H1 (cell line): ENCODE measurements at regions not wholly inside any gene's neighbourhood (a gene's known extent, or its start where the extent isn't known, plus 50 kb on each side); places are given as distances from the start of the nearest gene placed in this dataset.

Experiments
- CTCF ChIA-PET: fragments of 300-600 bp; sonication (Branson Sonifier 250); formaldehyde crosslinking; loops from one replicate; lab custom pipeline; 2021; ENCODE audit not compliant: partially characterized antibody; lab: Charles Lee
- POLR2A ChIA-PET: fragments of 300-600 bp; sonication (Branson Sonifier 250); formaldehyde crosslinking; loops from one replicate; lab custom pipeline; 2021; ENCODE audit warnings: inconsistent platforms; ENCODE audit not compliant: partially characterized antibody; lab: Charles Lee
- DNase-seq, 2 experiments: peaks; one replicate each; pipeline versions ENCODE4 v3.0.0 to v3.0.0-alpha.2; 2010 to 2022; ENCODE audit warnings: low spot score in 2 of 2, low read depth in 1 of 2, mixed read lengths in 1 of 2
- FAIRE-seq: peaks from 2 replicates; lab custom pipeline; 2011; peaks lifted over from hg19 to GRCh38; lab: Jason Lieb, UNC
- H2AFZ ChIP-seq: 2 replicates; pipeline ENCODE4 v1.8.1; 2012; ENCODE audit warnings: low read length, inconsistent platforms
- H2AK5ac ChIP-seq: 2 replicates; pipeline ENCODE4 v1.6.1; 2013; ENCODE audit warnings: low read depth, low read length
- H2BK120ac ChIP-seq: replicated peaks from 2 replicates; pipeline ENCODE3; 2013; ENCODE audit warnings: low read depth, low read length, inconsistent platforms
- H2BK12ac ChIP-seq: 2 replicates; pipeline ENCODE4 v1.6.1; 2013; ENCODE audit warnings: low read depth, low read length
- H2BK15ac ChIP-seq: 2 replicates; pipeline ENCODE4 v1.6.1; 2013; ENCODE audit warnings: low read length
- H2BK20ac ChIP-seq: 2 replicates; pipeline ENCODE4 v1.6.1; 2013; ENCODE audit warnings: low read length
- H2BK5ac ChIP-seq: 2 replicates; pipeline ENCODE4 v1.6.1; 2013; ENCODE audit warnings: low read depth, low read length
- H3K14ac ChIP-seq: 2 replicates; pipeline ENCODE4 v1.6.1; 2013; ENCODE audit warnings: inconsistent platforms; ENCODE audit not compliant: insufficient read length
- H3K18ac ChIP-seq: 2 replicates; pipeline ENCODE4 v1.6.1; 2013; ENCODE audit warnings: low read length; ENCODE audit errors: extremely low read depth
- H3K23ac ChIP-seq: 2 replicates; pipeline ENCODE4 v1.6.1; 2013; ENCODE audit warnings: inconsistent platforms; ENCODE audit not compliant: insufficient read length
- H3K23me2 ChIP-seq: 2 replicates; pipeline ENCODE4 v1.6.1; 2013; ENCODE audit warnings: low read depth, low read length
- H3K27ac ChIP-seq: 2 replicates; pipeline ENCODE4 v1.6.1; 2011; ENCODE audit warnings: low read depth, low read length, inconsistent platforms
- H3K27me3 ChIP-seq, 4 experiments: replicated peaks in 1 of 4; 1 replicate in 1 of 4; 2 replicates in 3 of 4; pipeline versions ENCODE4 v1.6.1 to v1.8.1; 2011 to 2013; ENCODE audit warnings: low read length in 3 of 4, mild to moderate bottlenecking in 3 of 4, inconsistent platforms in 2 of 4, mixed read lengths in 2 of 4, moderate library complexity in 1 of 4; ENCODE audit not compliant: control insufficient read depth in 3 of 4, insufficient read depth in 3 of 4; ENCODE audit errors: extremely low read depth in 1 of 4
- H3K36me3 ChIP-seq, 4 experiments: 2 replicates each; pipeline versions ENCODE4 v1.6.1 to v1.8.1; 2011 to 2013; ENCODE audit warnings: mild to moderate bottlenecking in 4 of 4, low read length in 3 of 4, moderate library complexity in 2 of 4, control low read depth in 1 of 4, inconsistent platforms in 1 of 4; ENCODE audit not compliant: insufficient read depth in 4 of 4, control insufficient read depth in 2 of 4
- H3K4ac ChIP-seq: replicated peaks from 2 replicates; pipeline ENCODE3; 2013; ENCODE audit warnings: low read length, low read depth, mixed read lengths, inconsistent platforms; ENCODE audit not compliant: insufficient read length
- H3K4me1 ChIP-seq, 4 experiments: replicated peaks in 1 of 4; 1 replicate in 1 of 4; 2 replicates in 3 of 4; pipeline versions ENCODE4 v1.6.1 to v1.8.1; 2011 to 2013; ENCODE audit warnings: low read length in 3 of 4, inconsistent platforms in 2 of 4, mixed read lengths in 1 of 4; ENCODE audit not compliant: insufficient read depth in 4 of 4, control insufficient read depth in 3 of 4
- H3K4me2 ChIP-seq, 2 experiments: 2 replicates each; pipeline versions ENCODE4 v1.6.1 to v1.8.1; 2011 to 2013; ENCODE audit warnings: low read depth in 2 of 2, low read length in 2 of 2, control low read depth in 1 of 2, inconsistent platforms in 1 of 2, mild to moderate bottlenecking in 1 of 2; ENCODE audit not compliant: insufficient read depth in 1 of 2
- H3K4me3 ChIP-seq, 4 experiments: fragments of 200-600, 300-600 bp in 1 of 4; sonication (generic), shearing (Covaris generic), sonication (Bioruptor Twin) in 1 of 4; 2 replicates each; pipeline versions ENCODE4 v1.5.1 to v1.8.1; 2011 to 2016; ENCODE audit warnings: low read length in 4 of 4, low read depth in 3 of 4, control low read depth in 2 of 4, inconsistent platforms in 2 of 4, mild to moderate bottlenecking in 2 of 4, mixed read lengths in 1 of 4, moderate library complexity in 1 of 4; ENCODE audit not compliant: insufficient read depth in 2 of 4; ENCODE audit errors: extremely low read depth in 1 of 4
- H3K56ac ChIP-seq: replicated peaks from 2 replicates; pipeline ENCODE3; 2013; ENCODE audit warnings: low read depth, mild to moderate bottlenecking, mixed read lengths, low read length, inconsistent platforms; ENCODE audit not compliant: insufficient read length
- H3K79me1 ChIP-seq: 2 replicates; pipeline ENCODE4 v1.6.1; 2013; ENCODE audit warnings: low read depth, low read length, control low read depth
- H3K79me2 ChIP-seq, 2 experiments: 2 replicates each; pipeline versions ENCODE4 v1.6.1 to v1.8.1; 2012 to 2013; ENCODE audit warnings: low read length in 2 of 2, mild to moderate bottlenecking in 2 of 2, inconsistent platforms in 1 of 2; ENCODE audit not compliant: insufficient read depth in 2 of 2, control insufficient read depth in 1 of 2
- H3K9ac ChIP-seq, 4 experiments: replicated peaks in 1 of 4; 1 replicate in 1 of 4; 2 replicates in 3 of 4; pipeline versions ENCODE4 v1.6.1 to v1.8.1; 2011 to 2013; ENCODE audit warnings: low read depth in 3 of 4, low read length in 3 of 4, control low read depth in 2 of 4, mild to moderate bottlenecking in 2 of 4, moderate library complexity in 2 of 4, inconsistent platforms in 1 of 4; ENCODE audit errors: extremely low read depth in 1 of 4
- H3K9me3 ChIP-seq, 2 experiments: 2 replicates each; pipeline versions ENCODE4 v1.6.1 to v1.8.1; 2012 to 2013; ENCODE audit warnings: mild to moderate bottlenecking in 2 of 2, moderate library complexity in 2 of 2, control low read depth in 1 of 2, inconsistent platforms in 1 of 2, low read depth in 1 of 2, low read length in 1 of 2, mixed read lengths in 1 of 2; ENCODE audit not compliant: insufficient read depth in 2 of 2
- H4K20me1 ChIP-seq, 2 experiments: replicated peaks in 1 of 2; 2 replicates each; pipeline versions ENCODE3 to v1.8.1; 2011 to 2013; ENCODE audit warnings: inconsistent platforms in 2 of 2, low read length in 2 of 2, mild to moderate bottlenecking in 1 of 2; ENCODE audit not compliant: insufficient read depth in 2 of 2, control insufficient read depth in 1 of 2
- H4K5ac ChIP-seq: 2 replicates; pipeline ENCODE4 v1.6.1; 2013; ENCODE audit warnings: low read length, low read depth, mixed read lengths, inconsistent platforms; ENCODE audit not compliant: insufficient read length
- H4K8ac ChIP-seq: 2 replicates; pipeline ENCODE4 v1.8.0; 2013; ENCODE audit warnings: mild to moderate bottlenecking, moderate library complexity, low read length, inconsistent platforms; ENCODE audit not compliant: insufficient read depth; ENCODE audit errors: extremely low read depth
- H4K91ac ChIP-seq: replicated peaks from 2 replicates; pipeline ENCODE3; 2013; ENCODE audit warnings: low read length, mixed read lengths, inconsistent platforms; ENCODE audit not compliant: insufficient read length
- CBX5 ChIP-seq: fragments of 300-800, 300-1000 bp; sonication (generic); IDR thresholded peaks from 2 replicates; pipeline ENCODE4 v1.7.1; 2016; ENCODE audit warnings: antibody characterized with exemption, low read length, low read depth
- CHD2 ChIP-seq: IDR thresholded peaks from 2 replicates; pipeline ENCODE4 v1.6.1; 2012; ENCODE audit warnings: low read length, improper control_type of control experiment
- CTBP2 ChIP-seq: IDR thresholded peaks from 2 replicates; pipeline ENCODE4 v1.7.0; 2011; ENCODE audit warnings: borderline replicate concordance, mild to moderate bottlenecking, moderate library complexity, mixed read lengths, low read length; ENCODE audit not compliant: insufficient read depth, insufficient read length
- KDM1A ChIP-seq: fragments of 200-600, 300-600 bp; sonication (generic); IDR thresholded peaks from 2 replicates; pipeline ENCODE4 v1.7.1; 2016; ENCODE audit warnings: mild to moderate bottlenecking, low read length, borderline replicate concordance
- NANOG ChIP-seq: IDR thresholded peaks from 2 replicates; pipeline ENCODE4 v1.6.1; 2011; ENCODE audit warnings: low read length, low read depth, mild to moderate bottlenecking, inconsistent platforms; ENCODE audit not compliant: insufficient read depth, poor library complexity, severe bottlenecking
- POLR2A ChIP-seq, 2 experiments: IDR thresholded peaks; 1 replicate in 1 of 2; 2 replicates in 1 of 2; pipeline ENCODE4 v1.6.1; 2011; ENCODE audit warnings: low read depth in 2 of 2, low read length in 2 of 2, mild to moderate bottlenecking in 2 of 2; ENCODE audit errors: control extremely low read depth in 1 of 2
- POU5F1 ChIP-seq: IDR thresholded peaks from 2 replicates; pipeline ENCODE4 v1.6.1; 2011; ENCODE audit warnings: low read depth, mild to moderate bottlenecking, low read length, moderate library complexity
- SIRT6 ChIP-seq: IDR thresholded peaks from one replicate; pipeline ENCODE4 v1.7.1; 2012; ENCODE audit warnings: low read length, inconsistent platforms
- SP1 ChIP-seq: IDR thresholded peaks from 2 replicates; pipeline ENCODE4 v1.6.1; 2011; ENCODE audit warnings: low read depth, low read length
- TBP ChIP-seq: IDR thresholded peaks from 2 replicates; pipeline ENCODE4 v1.6.1; 2011; ENCODE audit warnings: low read depth, low read length, improper control_type of control experiment
- WGBS, 2 experiments: shearing (Covaris generic) in 1 of 2; methylation state at CpG; one replicate each; pipeline versions ENCODE4 v1.1.6 to v1.1.7; 2013 to 2015; ENCODE audit warnings: low lambda C conversion rate in 2 of 2, mixed read lengths in 2 of 2, inconsistent platforms in 1 of 2, low coverage in 1 of 2, missing lambda C conversion rate in 1 of 2; ENCODE audit not compliant: insufficient replicate concordance in 2 of 2, insufficient coverage in 1 of 2, insufficient read length in 1 of 2; ENCODE audit errors: extremely low coverage in 1 of 2, missing lambda C conversion rate in 1 of 2; 5-methylcytosine and 5-hydroxymethylcytosine counted together
- TF ChIP-seq, protein P1 (sequence below): IDR thresholded peaks from 2 replicates; pipeline ENCODE4 v1.6.1; 2012; ENCODE audit warnings: inconsistent platforms

DNA sequence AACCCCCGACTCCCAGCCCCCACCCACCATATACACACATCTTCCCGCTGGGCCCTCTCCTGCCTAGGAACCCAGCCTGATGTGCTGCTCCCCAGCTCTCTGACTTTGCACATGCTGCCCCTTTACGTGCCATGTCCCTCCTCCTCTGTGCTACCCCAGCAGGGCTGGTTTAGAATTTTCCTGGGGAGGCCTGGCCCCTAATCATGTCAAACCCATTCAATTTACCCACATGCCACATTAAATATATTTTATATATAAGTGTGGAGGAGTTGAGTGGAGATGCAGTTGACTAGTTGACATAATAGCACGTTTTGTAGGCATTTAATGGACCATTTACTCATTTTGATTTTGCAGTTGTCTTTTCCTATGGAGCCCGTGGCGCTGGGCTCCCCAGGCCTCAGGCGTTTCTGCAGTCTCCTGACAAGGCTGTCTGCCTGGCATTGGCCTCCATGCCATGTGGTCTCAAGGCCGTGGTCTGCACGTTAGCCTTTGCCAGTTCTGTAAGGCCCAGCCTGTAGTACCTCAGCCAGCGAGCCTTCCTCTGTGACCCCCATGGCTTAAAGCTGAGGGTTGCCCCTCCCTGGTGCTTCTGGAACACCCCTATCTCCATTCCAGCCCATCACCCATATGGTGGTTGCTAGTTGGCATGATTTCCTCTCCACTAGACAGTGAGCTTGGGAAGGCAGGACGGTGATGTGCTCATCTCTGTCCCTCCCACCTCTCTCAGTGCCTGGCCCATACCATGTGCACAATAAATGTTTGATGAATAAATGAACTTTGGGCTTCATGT lies 155.8 kb downstream of the TLE3 start:
- Histone ChIP-seq H2BK5ac (no peak overlapping the region), H3K79me2 (no peaks in the 10 kb centered on the region), H3K9me3 (no peaks in the 10 kb centered on the region), H2BK12ac (no peak overlapping the region), H3K56ac (no peak overlapping the region), H4K8ac (no peak overlapping the region; the same call in 1 of the 2 replicates), H3K27me3 (no peaks in the 10 kb centered on the region), H3K23me2 (no peaks in the 10 kb centered on the region), H2BK120ac (no peak overlapping the region), H3K27ac (no peak overlapping the region), H2BK20ac (no peak overlapping the region), H3K18ac (no peak overlapping the region), H3K4me2 (no peak overlapping the region), H4K20me1 (no peaks in the 10 kb centered on the region), H3K4ac (no peak overlapping the region), H2AK5ac (no peak overlapping the region), H3K79me1 (no peaks in the 10 kb centered on the region), H3K4me1 (peaks cover 3 to 10% (median 4%) of the 10 kb centered on the region in 4 experiments; a peak in 5 of 7 replicates), H3K4me3 (no peak overlapping the region), H3K36me3 (no peaks in the 10 kb centered on the region), H3K9ac (no peak overlapping the region), H4K5ac (no peak overlapping the region), H3K23ac (no peak overlapping the region), H2BK15ac (no peak overlapping the region), H2AFZ (no peak overlapping the region), H4K91ac (no peak overlapping the region), H3K14ac (no peak overlapping the region)
- no peak for FAIRE-seq
- DNase-seq, result no peak
- POLR2A ChIA-PET, result interaction anchor here (0.7 kb wide), 1 partner anchor 37 kb away, joined by 3 read pairs; no protein-coding TSS in a partner anchor
- CTCF ChIA-PET, result interaction anchor here (0.6 kb wide), 1 partner anchor 115 kb away, joined by 3 read pairs; no protein-coding TSS in a partner anchor
- WGBS, 2 experiments, result 93% methylated on average over 11 of the region's 11 CpGs; no CpG with 5 or more reads in 1 of the 2 experiments
- TF ChIP-seq CBX5 (no peak), SIRT6 (no peak), KDM1A (no peak), POLR2A (IDR thresholded peaks at IDR 0.05; ENCODE audit: control extremely low read depth in 1 of 2, low read depth in 2 of 2, low read length in 2 of 2) (no peak), CHD2 (no peak), NANOG (no peak), SP1 (no peak), CTBP2 (no peak), TBP (no peak), POU5F1 (no peak)
- TF ChIP-seq, protein P1, sequence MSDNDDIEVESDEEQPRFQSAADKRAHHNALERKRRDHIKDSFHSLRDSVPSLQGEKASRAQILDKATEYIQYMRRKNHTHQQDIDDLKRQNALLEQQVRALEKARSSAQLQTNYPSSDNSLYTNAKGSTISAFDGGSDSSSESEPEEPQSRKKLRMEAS, result no peak
